GM21526 (cell line): ENCODE measurements at regions not wholly inside any gene's neighbourhood (a gene's known extent, or its start where the extent isn't known, plus 50 kb on each side); places are given as distances from the start of the nearest gene placed in this dataset.
"Not testable (repeated sequence)": the region's sequence is repeated elsewhere in the genome, so short reads cannot be mapped to it uniquely, and the experiment has no call there.

ENCODE experiments used
- ATAC-seq: cut with Tn5 transposase; IDR thresholded peaks from one replicate; pipeline ENCODE4 v1.9.1; 2021; ENCODE audit warnings: moderate library complexity; ENCODE audit not compliant: unreplicated experiment, low FRiP score

DNA sequence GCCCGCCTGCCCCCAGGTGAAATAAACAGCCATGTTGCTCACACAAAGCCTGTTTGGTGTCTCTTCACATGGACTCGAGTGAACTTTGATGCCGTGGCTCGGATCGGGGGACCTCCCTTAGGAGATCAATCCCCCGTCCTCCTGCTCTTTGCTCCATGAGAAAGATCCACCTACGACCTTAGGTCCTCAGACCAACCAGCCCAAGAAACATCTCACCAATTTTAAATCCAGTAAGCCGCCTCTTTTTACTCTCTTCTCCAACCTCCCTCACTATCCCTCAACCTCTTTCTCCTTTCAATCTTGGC is 521.0 kb downstream of the IRS2 start:
- not testable (repeated sequence) for ATAC-seq

DNA sequence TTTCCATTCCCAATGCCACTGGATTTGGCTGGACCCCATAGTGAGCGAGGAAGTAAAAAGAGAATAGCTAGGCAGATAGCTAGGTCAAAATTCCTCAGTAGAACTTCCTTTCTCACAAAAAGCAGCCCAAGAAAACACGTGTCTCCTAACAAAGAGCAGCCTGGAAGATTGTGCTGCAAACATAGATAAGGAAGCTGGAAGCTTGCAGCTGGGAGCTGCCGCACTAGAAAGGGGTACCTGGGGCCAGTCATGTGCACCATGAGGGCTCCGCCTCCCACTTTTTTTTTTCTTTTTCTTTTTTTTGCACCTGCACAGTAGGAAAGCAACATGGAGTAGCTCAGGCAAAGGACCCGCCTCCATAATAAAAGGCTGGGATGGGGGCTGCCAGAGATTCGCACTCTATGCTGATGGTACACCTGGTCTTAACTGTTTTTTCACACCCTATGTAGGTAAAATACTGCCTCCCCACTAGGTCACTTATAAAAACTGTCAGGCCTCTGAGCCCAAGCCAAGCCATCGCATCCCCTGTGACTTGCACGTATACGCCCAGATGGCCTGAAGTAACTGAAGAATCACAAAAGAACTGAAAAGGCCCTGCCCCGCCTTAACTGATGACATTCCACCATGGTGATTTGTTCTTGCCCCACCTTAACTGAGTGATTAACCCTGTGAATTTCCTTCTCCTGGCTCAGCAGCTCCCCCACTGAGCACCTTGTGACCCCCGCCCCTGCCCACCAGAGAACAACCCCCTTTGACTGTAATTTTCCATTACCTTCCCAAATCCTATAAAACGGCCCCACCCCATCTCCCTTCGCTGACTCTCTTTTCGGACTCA is 521.6 kb downstream of the IRS2 start:
- ATAC-seq = not testable (repeated sequence)

DNA sequence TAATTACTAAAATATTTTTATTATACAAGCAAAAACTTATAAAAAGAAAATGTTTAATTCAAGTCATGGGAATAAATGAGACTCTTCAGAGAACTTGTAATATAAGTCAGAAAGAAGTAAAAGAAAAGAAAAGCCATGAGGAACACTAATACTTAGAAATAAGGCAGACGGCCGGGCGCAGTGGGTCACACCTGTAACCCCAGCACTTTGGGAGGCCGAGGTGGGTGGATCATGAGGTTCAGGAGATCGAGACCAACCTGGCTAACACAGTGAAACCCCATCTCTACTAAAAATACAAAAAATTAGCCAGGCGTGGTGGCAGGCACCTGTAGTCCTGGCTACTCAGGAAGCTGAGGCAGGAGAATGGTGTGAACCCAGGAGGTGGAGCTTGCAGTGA is 528.6 kb downstream of the IRS2 start:
- ATAC-seq = not testable (repeated sequence)
